ENCODE measurements at regions not wholly inside any gene's neighbourhood (a gene's known extent, or its start where the extent isn't known, plus 50 kb on each side); places are given as distances from the start of the nearest gene placed in this dataset.

DNA sequence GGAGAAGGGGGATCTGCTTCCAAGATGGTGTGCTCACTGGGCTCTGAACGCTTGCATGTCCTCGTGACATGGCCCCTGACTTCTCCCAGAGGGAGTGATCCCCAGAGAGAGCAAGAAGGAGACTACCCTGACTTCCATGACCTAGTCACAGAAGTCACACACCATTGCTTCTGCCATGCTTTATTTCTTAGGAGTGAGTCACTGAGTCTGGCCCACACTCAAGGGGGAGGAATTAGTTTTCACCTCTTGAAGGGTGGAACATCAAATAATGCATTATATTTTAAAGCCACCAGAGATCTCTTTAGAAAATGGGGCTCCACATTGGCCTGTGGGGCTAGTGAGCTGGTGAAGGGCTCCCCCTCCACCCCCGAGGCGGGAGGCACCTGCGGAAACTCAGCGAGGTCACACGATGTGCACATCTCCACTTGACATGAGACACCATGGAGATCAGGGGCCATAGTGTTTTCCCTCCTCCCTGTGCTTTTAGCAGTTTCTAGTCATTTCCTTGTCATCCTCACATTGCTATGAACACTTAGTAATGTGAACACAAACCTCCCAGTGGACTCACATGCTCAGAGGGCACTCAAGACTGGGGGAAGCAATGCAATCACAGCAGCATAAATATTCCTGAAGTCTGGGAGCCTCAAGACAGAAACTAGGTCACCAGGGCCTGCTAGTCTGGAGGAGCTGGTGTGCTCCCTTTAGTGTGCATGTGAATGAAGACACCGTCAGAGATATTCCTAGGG is 87.4 kb upstream of the FZD10 start:
- DNase-seq: no peak

GRCh38 chr12:130075497-130076076 is 86.7 kb upstream of the FZD10 start:
- no peak for DNase-seq

- DNase-seq: no peak
These were observed 86.1 kb upstream of the FZD10 start for GRCh38 chr12:130076126-130076525.

DNA sequence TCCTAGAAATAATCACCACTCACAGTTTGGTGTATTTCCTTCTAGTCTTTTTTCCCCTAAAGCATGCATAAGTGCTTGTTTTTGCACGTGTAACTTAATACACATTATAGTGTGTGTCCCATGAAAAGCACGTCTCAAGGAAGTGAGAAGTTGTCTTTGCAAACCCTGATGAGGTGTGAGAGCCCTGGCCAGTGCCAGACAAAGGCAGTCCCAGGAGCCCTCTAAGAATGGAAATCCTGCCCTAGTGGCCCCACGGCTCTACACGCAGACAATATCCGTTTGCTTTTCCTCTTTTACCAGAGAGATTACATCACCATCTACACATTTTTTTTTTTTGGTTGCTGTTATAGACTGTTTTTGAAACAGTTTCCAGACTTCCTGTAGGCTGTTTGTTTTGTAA is 85.5 kb upstream of the FZD10 start:
- no peak for DNase-seq

GRCh38 chr12:130078852-130079251 is 83.4 kb upstream of the FZD10 start:
- no peak for DNase-seq

- DNase-seq: no peak
These were observed 83.0 kb upstream of the FZD10 start for GRCh38 chr12:130079279-130079678.

DNA sequence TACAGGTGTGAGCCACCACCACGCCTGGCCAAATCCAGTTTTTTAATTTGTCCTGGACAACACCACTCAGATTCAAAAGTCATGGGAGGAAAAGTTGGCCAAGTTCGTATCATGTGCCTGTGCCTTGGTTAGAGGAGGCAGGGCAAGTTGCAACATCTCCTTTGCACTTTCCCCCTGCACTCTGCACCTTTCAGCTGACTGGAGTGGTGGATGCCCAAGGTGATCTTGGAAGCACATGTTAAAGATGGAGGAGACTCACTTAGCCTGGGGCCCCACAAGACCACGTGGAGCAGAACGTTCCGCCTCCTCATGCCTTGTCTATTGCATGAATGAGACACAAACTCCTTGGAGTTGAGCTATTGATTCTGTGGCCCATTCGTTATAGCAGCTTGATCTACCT is 82.1 kb upstream of the FZD10 start:
- DNase-seq: no peak

DNA sequence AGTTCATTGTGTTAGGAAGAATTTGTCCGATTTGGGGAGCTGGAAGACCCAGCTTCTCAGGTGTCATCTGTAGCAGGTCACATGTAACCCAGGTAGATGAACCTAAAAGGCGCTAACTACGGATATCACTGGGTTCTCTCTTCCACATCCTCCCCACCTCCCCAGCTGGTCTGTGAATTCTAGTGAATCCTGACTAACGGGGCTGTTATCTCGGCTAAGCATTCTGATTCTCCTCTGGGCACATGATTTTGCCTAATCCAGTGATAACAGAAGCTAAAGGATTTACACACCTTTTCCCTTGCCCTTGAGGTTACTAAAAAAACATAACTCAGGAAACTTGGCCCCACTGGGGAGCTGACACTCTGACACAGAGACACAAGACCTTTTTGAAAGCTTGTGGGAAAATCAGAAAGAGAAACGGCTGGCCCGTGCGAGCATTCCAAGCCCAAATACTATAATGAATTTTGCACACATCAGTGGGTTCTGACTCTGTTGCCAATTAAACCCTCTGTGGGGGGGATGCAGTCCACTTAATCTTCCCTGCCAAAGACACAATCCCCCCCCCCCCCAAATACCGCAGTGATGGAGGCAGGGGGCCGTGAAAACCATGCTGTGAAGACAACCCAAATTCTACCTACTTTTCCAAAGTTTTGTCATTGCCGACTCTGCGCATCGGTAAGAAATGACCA is 81.0 kb upstream of the FZD10 start:
- no peak for DNase-seq

GRCh38 chr12:130083002-130083401 is 79.3 kb upstream of the FZD10 start:
- DNase-seq: no peak

DNA sequence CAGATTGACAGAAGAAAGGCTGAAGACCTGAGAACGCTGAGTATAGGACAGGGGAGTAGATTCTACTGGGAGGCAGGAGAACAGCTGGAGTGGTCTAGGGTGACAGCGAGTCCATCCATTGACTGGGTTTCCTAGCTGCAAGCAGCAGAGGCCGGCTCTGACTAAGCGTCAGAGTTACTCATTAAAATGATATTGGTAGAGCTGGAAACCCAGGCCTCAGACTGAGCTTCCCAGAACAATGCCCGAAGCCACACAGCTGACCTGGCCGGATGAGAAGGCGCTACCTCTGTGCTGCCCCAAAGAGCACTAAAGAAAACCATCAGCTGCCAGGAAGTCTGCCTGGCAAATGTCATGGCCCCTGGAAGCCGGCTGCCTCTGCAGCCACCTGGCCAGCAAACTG is 78.5 kb upstream of the FZD10 start:
- DNase-seq: no peak

- no peak for DNase-seq
These were observed 77.9 kb upstream of the FZD10 start for GRCh38 chr12:130084359-130084758.

DNA sequence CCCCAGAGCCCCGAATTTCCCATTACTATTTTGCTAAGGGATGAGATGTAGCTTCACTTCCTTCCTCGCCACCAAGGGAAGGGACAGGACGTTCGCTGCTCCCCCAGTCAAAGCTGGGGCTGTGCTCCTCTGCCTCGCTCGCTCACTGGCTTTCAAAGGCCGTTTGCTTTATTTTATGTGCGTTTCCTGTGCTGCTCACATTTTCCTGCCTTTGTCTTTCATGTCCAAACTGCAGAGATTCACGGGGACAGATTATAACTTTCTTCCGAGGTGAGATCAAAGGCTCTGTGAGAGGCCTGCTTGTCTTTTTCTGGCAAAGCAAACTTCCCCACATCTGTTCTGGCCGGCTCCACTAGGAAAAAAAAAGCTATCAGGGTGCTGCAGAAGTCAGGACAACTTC is 76.0 kb upstream of the FZD10 start:
- DNase-seq: no peak

DNA sequence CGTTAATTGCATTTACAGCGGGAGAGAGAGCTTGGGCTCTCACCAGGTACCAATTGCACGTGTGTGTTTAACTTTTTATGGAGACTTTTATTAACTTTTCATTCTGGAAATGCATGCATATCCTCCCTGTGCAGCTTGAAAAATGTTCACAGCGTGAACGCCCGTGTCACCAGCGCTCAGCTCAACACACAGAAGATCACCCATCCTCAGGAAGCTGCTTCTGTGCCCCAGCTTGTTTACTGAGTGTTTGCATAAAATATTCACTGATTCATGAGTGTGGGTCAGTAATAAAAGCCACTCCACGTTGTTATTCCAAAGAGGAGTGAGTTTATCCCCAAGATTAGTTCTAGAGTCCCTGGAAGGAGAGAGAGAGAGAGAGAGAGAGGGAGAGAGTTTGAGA is 75.5 kb upstream of the FZD10 start:
- no peak for DNase-seq

DNA sequence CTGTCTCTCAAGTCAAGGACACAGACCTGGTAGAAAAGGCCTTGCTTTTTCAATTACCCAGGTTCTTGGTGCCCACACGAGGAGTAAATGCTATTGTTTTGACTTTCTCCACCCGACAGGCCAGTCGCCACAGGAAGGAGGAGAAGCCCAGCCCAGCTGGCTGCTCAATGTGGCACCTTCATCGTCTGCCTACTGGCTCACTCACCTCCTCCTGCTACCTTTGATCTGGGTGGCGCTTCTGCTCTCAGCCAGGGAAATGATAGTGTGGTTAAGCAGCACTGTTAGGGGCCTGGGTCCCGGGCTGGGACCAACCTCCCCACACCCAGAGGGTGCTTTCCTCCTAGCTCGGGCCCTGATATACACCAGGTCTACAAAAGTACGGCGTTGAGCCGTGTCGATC is 75.0 kb upstream of the FZD10 start:
- no peak for DNase-seq

DNA sequence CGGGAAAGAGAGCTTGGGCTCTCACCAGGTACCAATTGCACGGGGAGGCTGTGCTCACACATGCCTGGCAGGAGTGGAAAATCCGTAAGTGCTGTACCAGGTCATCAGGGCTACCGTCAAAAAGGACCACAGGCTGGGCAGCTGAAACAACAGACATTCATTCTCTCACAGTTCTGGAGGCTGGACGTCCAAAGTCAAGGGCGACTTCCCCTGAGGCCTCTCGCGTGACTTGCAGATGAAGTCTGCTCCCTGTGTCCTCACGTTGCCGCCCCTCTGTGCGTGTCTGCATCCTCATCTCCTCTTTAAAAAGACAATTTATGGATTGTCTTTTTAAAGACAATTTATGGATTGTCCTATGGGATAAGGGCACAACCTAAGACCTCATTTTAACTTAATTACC is 73.8 kb upstream of the FZD10 start:
- DNase-seq: no peak

DNA sequence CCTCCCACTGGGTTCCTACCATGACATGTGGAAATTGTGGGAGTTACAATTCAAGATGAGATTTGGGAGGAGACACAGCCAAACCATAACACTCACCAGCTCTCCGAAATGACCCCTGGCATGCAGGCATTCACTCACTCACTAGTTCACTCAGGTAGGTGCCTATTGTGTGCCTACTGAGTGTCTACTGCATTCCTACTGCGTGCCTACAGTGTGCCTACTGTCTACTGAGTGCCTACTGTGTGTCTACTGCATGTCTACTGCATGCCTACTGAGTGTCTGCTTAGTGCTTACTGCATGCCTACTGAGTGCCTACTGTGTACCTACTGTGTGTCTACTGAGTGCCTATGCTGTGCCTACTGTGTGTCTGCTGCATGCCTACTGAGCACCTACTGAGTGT is 71.7 kb upstream of the FZD10 start:
- DNase-seq: no peak

- no peak for DNase-seq
These were observed 68.9 kb upstream of the FZD10 start for GRCh38 chr12:130093380-130093779.

DNA sequence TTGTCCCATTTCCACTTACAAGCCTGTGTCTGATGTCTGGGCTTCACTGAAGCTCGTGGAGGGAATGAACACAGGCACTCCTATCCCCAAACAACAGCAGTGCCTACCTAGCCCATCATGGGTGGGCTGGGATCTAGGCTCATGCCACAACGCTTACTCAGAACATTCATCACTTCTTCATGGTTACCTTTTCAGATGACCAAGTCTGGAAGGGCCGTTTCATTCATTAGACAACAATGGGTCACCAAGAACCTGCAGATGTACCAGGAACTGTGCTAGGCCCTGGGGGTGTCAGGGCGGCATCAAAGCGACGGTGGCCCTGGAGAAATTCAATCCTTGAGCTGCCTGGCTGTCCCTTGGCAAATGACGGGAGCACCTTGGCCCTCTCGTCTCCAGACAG is 64.9 kb upstream of the FZD10 start:
- no peak for DNase-seq

- DNase-seq: no peak
These were observed 64.4 kb upstream of the FZD10 start for GRCh38 chr12:130097798-130098255.

GRCh38 chr12:130098301-130099005 is 63.8 kb upstream of the FZD10 start:
- no peak for DNase-seq

- no peak for DNase-seq
These were observed 61.5 kb upstream of the FZD10 start for GRCh38 chr12:130100634-130101362.

DNA sequence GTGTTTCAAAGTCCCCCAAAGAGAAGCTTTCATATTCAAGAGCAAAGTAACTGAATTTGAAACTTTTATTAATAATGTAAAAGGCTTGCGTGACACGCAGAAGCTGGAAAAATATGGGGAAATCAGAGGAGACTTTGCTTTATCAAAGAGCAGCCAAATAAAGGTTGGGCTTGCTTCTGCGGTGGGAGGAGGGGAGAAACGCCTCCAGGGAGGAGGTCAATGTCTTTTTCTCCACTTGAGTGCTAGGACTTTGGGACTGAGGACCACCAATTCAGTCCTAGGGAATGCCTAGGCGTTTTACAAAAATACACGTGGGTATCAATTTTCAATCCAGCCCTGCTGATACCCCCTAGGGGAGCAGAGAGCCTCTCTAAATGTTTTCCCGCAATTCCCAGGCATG is 60.9 kb upstream of the FZD10 start:
- no peak for DNase-seq

DNA sequence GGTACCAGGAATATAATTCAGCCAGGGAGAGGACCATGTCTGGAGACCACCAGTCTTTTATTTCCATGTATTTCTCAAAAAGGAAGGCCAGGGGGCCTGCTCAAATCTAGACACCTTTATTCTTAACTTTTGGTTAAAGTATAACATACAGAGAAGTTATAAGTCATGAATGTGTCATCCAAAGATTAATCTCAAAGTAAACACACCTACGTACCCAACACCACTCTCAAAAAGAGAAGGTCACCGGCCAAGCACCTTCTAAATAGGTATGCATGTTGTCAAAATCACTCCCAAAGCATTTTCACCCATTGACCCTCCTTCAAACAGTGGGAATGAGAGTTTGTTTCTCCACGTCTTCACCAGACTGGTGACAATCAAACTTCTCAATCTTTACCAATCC is 60.0 kb upstream of the FZD10 start:
- DNase-seq: no peak

Data from activated CD8-positive, alpha-beta memory T cell treated with anti-CD3 and anti-CD28 coated beads, Interleukin-2, amount 50 U/mL, for 48 hours (primary cell).